ENCODE measurements at regions not wholly inside any gene's neighbourhood (a gene's known extent, or its start where the extent isn't known, plus 50 kb on each side); places are given as distances from the start of the nearest gene placed in this dataset.

- no peaks in the 10 kb centered on the region for H3K9me3 ChIP-seq (ENCODE audit: low read length)
- Mint-ChIP-seq H3K4me3 (no peak overlapping the region), H3K27ac (no peak overlapping the region), H3K36me3 (no peaks in the 10 kb centered on the region), H3K27me3 (no peaks in the 10 kb centered on the region), H3K4me1 (peaks cover 0 to 4% (median 0%) of the 10 kb centered on the region in 3 donors), H3K9me3 (peaks cover 0 to 6% (median 3%) of the 10 kb centered on the region in 5 donors)
- no peaks in the 10 kb centered on the region for H3K4me1 ChIP-seq (ENCODE audit: insufficient read depth, low read length)
- POLR2A ChIA-PET: no interaction called here
- DNase-seq: no peak
- no peaks in the 10 kb centered on the region for H3K27me3 ChIP-seq (ENCODE audit: insufficient read depth, low read length, poor library complexity, severe bottlenecking)
- CTCF ChIA-PET: no interaction called here
- H3K27ac ChIP-seq (ENCODE audit: low read depth, low read length): no peak overlapping the region
- H3K36me3 ChIP-seq (ENCODE audit: insufficient read depth, low read length): no peaks in the 10 kb centered on the region
- H3K4me3 ChIP-seq (ENCODE audit: low read length): no peak overlapping the region
These were observed 458.9 kb downstream of the HACE1 start for GRCh38 chr6:104400844-104401243.

DNA sequence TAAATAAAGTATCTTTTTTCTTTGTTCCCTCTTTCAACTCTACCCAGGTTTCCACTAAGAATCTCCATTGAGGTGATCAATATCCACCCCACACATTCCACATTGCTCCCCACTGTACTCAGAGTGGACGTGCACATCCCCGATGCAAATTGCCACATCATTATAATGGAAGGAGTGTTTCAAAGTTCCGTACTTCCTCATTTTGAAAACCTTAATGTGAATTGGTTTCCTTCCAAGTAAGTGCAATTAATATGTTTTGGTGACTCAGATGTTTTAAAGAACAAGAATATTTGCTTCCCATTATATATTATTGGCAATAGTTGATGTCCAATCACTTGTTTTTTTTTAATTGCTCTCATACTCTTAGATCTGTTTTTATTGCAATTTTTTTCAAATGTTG lies 463.6 kb downstream of the HACE1 start:
- Histone ChIP-seq H3K27ac (ENCODE audit: low read depth, low read length) (no peak overlapping the region), H3K4me3 (ENCODE audit: low read length) (no peak overlapping the region), H3K4me1 (ENCODE audit: insufficient read depth, low read length) (no peaks in the 10 kb centered on the region), H3K9me3 (ENCODE audit: low read length) (no peaks in the 10 kb centered on the region), H3K27me3 (ENCODE audit: insufficient read depth, low read length, poor library complexity, severe bottlenecking) (no peaks in the 10 kb centered on the region), H3K36me3 (ENCODE audit: insufficient read depth, low read length) (no peaks in the 10 kb centered on the region)
- peaks cover 0 to 1% (median 0%) of the 10 kb centered on the region in 3 donors for H3K36me3 Mint-ChIP-seq
- H3K4me1 Mint-ChIP-seq: no peaks in the 10 kb centered on the region
- CTCF ChIA-PET: no interaction called here
- no peak overlapping the region for H3K27ac Mint-ChIP-seq
- POLR2A ChIA-PET: no interaction called here
- no peak overlapping the region for H3K4me3 Mint-ChIP-seq
- peaks cover 0 to 5% (median 0%) of the 10 kb centered on the region in 5 donors for H3K9me3 Mint-ChIP-seq
- no peaks in the 10 kb centered on the region for H3K27me3 Mint-ChIP-seq
- no peak for DNase-seq

GRCh38 chr6:104381907-104382306 lies 477.8 kb downstream of the HACE1 start:
- Histone ChIP-seq H3K36me3 (ENCODE audit: insufficient read depth, low read length) (no peaks in the 10 kb centered on the region), H3K27ac (ENCODE audit: low read depth, low read length) (no peak overlapping the region), H3K27me3 (ENCODE audit: insufficient read depth, low read length, poor library complexity, severe bottlenecking) (no peaks in the 10 kb centered on the region), H3K4me1 (ENCODE audit: insufficient read depth, low read length) (no peaks in the 10 kb centered on the region), H3K9me3 (ENCODE audit: low read length) (no peaks in the 10 kb centered on the region), H3K4me3 (ENCODE audit: low read length) (no peak overlapping the region)
- no peak for DNase-seq
- H3K9me3 Mint-ChIP-seq: peaks cover 0 to 22% (median 9%) of the 10 kb centered on the region in 5 donors
- CTCF ChIA-PET: no interaction called here
- no peaks in the 10 kb centered on the region for H3K36me3 Mint-ChIP-seq
- POLR2A ChIA-PET: no interaction called here
- H3K4me1 Mint-ChIP-seq: no peaks in the 10 kb centered on the region
- no peak overlapping the region for H3K27ac Mint-ChIP-seq
- no peak overlapping the region for H3K4me3 Mint-ChIP-seq
- H3K27me3 Mint-ChIP-seq: no peaks in the 10 kb centered on the region

- Mint-ChIP-seq H3K27ac (no peak overlapping the region), H3K27me3 (no peaks in the 10 kb centered on the region), H3K4me1 (no peaks in the 10 kb centered on the region), H3K36me3 (no peaks in the 10 kb centered on the region), H3K4me3 (no peak overlapping the region), H3K9me3 (peaks cover 0 to 5% (median 0%) of the 10 kb centered on the region in 5 donors)
- POLR2A ChIA-PET: no interaction called here
- H3K27ac ChIP-seq (ENCODE audit: low read depth, low read length): no peak overlapping the region
- no peak overlapping the region for H3K4me3 ChIP-seq (ENCODE audit: low read length)
- H3K9me3 ChIP-seq (ENCODE audit: low read length): no peaks in the 10 kb centered on the region
- H3K36me3 ChIP-seq (ENCODE audit: insufficient read depth, low read length): no peaks in the 10 kb centered on the region
- DNase-seq: no peak
- no peaks in the 10 kb centered on the region for H3K4me1 ChIP-seq (ENCODE audit: insufficient read depth, low read length)
- CTCF ChIA-PET: no interaction called here
- no peaks in the 10 kb centered on the region for H3K27me3 ChIP-seq (ENCODE audit: insufficient read depth, low read length, poor library complexity, severe bottlenecking)
These were observed 494.1 kb downstream of the HACE1 start for GRCh38 chr6:104365451-104366234.

GRCh38 chr6:104357928-104358327 lies 501.8 kb downstream of the HACE1 start:
- no peaks in the 10 kb centered on the region for H3K9me3 ChIP-seq (ENCODE audit: low read length)
- H3K4me3 ChIP-seq (ENCODE audit: low read length): no peak overlapping the region
- H3K27ac ChIP-seq (ENCODE audit: low read depth, low read length): no peak overlapping the region
- no peaks in the 10 kb centered on the region for H3K36me3 ChIP-seq (ENCODE audit: insufficient read depth, low read length)
- Mint-ChIP-seq H3K27me3 (peaks cover 0 to 3% of the 10 kb centered on the region in 2 donors), H3K27ac (no peak overlapping the region), H3K36me3 (peaks cover 0 to 1% (median 0%) of the 10 kb centered on the region in 3 donors), H3K9me3 (peaks cover 0 to 9% (median 1%) of the 10 kb centered on the region in 5 donors), H3K4me1 (no peaks in the 10 kb centered on the region), H3K4me3 (no peak overlapping the region)
- ChIA-PET CTCF (no interaction called here), POLR2A (no interaction called here)
- H3K4me1 ChIP-seq (ENCODE audit: insufficient read depth, low read length): no peaks in the 10 kb centered on the region
- no peak for DNase-seq
- no peaks in the 10 kb centered on the region for H3K27me3 ChIP-seq (ENCODE audit: insufficient read depth, low read length, poor library complexity, severe bottlenecking)

DNA sequence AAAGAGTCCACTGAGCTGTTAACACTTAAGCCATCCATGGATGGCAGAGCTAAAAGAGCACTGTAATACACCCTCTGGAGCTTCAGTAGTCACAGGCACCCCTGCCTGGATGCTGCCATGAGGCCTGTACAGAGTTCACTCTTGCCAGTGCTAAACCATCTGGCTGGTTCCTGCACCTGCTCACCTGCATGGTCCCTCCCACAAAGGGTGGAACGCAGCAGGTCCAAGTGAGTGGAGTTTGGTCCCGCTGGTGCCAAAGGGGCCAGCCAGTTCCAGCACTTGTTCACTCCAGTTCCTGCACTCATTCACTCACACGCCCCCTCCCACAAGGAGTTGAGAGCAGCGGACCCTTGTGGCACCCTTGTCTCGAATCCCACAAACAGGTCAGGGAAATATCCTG lies 503.5 kb downstream of the HACE1 start:
- no peaks in the 10 kb centered on the region for H3K9me3 ChIP-seq (ENCODE audit: low read length)
- no peak overlapping the region for H3K27ac ChIP-seq (ENCODE audit: low read depth, low read length)
- Mint-ChIP-seq H3K36me3 (peaks cover 0 to 1% (median 0%) of the 10 kb centered on the region in 3 donors), H3K4me1 (no peaks in the 10 kb centered on the region), H3K4me3 (no peak overlapping the region), H3K9me3 (peaks cover 0 to 9% (median 1%) of the 10 kb centered on the region in 5 donors), H3K27ac (no peak overlapping the region), H3K27me3 (peaks cover 0 to 3% of the 10 kb centered on the region in 2 donors)
- no peaks in the 10 kb centered on the region for H3K27me3 ChIP-seq (ENCODE audit: insufficient read depth, low read length, poor library complexity, severe bottlenecking)
- H3K4me1 ChIP-seq (ENCODE audit: insufficient read depth, low read length): no peaks in the 10 kb centered on the region
- H3K36me3 ChIP-seq (ENCODE audit: insufficient read depth, low read length): no peaks in the 10 kb centered on the region
- no peak for DNase-seq
- H3K4me3 ChIP-seq (ENCODE audit: low read length): no peak overlapping the region
- ChIA-PET CTCF (no interaction called here), POLR2A (no interaction called here)

DNA sequence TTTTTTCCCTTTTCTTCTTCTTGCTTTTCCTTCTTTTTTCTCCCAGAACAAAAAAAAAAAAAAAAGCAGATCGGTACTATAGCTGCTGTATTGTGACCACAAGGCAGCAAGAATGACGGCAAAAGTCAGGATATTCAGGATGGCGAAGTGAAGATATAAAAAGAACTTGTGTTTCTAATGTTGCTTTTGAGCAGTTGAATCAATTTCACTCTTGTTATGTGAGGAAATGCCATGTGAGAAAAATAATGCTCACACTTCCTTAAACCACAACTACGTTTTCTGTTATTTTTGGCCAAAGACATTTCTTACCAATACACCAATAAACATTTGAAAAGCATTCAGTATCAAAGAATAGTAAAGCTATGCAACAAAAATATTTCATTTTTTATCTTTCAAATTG lies 510.5 kb downstream of the HACE1 start:
- H3K9me3 Mint-ChIP-seq: peaks cover 1 to 8% (median 5%) of the 10 kb centered on the region in 5 donors
- ChIA-PET POLR2A (no interaction called here), CTCF (no interaction called here)
- no peaks in the 10 kb centered on the region for H3K4me1 ChIP-seq (ENCODE audit: insufficient read depth, low read length)
- no peak overlapping the region for H3K4me3 ChIP-seq (ENCODE audit: low read length)
- no peaks in the 10 kb centered on the region for H3K36me3 ChIP-seq (ENCODE audit: insufficient read depth, low read length)
- no peaks in the 10 kb centered on the region for H3K4me1 Mint-ChIP-seq
- DNase-seq: no peak
- H3K27me3 ChIP-seq (ENCODE audit: insufficient read depth, low read length, poor library complexity, severe bottlenecking): no peaks in the 10 kb centered on the region
- no peaks in the 10 kb centered on the region for H3K27me3 Mint-ChIP-seq
- no peak overlapping the region for H3K27ac Mint-ChIP-seq
- no peak overlapping the region for H3K4me3 Mint-ChIP-seq
- no peaks in the 10 kb centered on the region for H3K9me3 ChIP-seq (ENCODE audit: low read length)
- H3K36me3 Mint-ChIP-seq: no peaks in the 10 kb centered on the region
- H3K27ac ChIP-seq (ENCODE audit: low read depth, low read length): no peak overlapping the region

GRCh38 chr6:104344223-104344622 lies 515.5 kb downstream of the HACE1 start:
- no peaks in the 10 kb centered on the region for H3K36me3 ChIP-seq (ENCODE audit: insufficient read depth, low read length)
- ChIA-PET CTCF (no interaction called here), POLR2A (no interaction called here)
- H3K9me3 Mint-ChIP-seq: peaks cover 4 to 13% (median 12%) of the 10 kb centered on the region in 5 donors
- H3K4me1 ChIP-seq (ENCODE audit: insufficient read depth, low read length): no peaks in the 10 kb centered on the region
- H3K36me3 Mint-ChIP-seq: no peaks in the 10 kb centered on the region
- H3K4me1 Mint-ChIP-seq: no peaks in the 10 kb centered on the region
- DNase-seq: no peak
- no peaks in the 10 kb centered on the region for H3K27me3 Mint-ChIP-seq
- H3K9me3 ChIP-seq (ENCODE audit: low read length): no peaks in the 10 kb centered on the region
- H3K27me3 ChIP-seq (ENCODE audit: insufficient read depth, low read length, poor library complexity, severe bottlenecking): no peaks in the 10 kb centered on the region
- H3K4me3 Mint-ChIP-seq: no peak overlapping the region
- H3K4me3 ChIP-seq (ENCODE audit: low read length): no peak overlapping the region
- no peak overlapping the region for H3K27ac ChIP-seq (ENCODE audit: low read depth, low read length)
- H3K27ac Mint-ChIP-seq: no peak overlapping the region
